ENCODE measurements at regions not wholly inside any gene's neighbourhood (a gene's known extent, or its start where the extent isn't known, plus 50 kb on each side); places are given as distances from the start of the nearest gene placed in this dataset.
A peak's percentile ranks its signal among the peaks of the same experiment; 100 is the strongest.

- Histone ChIP-seq H3K4me1 (ENCODE audit: insufficient read depth) (no peaks in the 10 kb centered on the region), H3K4me3 (no peak overlapping the region), H3K9me3 (no peaks in the 10 kb centered on the region), H3K27me3 (no peaks in the 10 kb centered on the region), H3K36me3 (no peaks in the 10 kb centered on the region), H3K27ac (no peak overlapping the region)
- TF ChIP-seq POLR2A (IDR thresholded peaks at IDR 0.05) (no peak), EP300 (IDR thresholded peaks at IDR 0.05) (no peak)
- TF ChIP-seq, protein P1, sequence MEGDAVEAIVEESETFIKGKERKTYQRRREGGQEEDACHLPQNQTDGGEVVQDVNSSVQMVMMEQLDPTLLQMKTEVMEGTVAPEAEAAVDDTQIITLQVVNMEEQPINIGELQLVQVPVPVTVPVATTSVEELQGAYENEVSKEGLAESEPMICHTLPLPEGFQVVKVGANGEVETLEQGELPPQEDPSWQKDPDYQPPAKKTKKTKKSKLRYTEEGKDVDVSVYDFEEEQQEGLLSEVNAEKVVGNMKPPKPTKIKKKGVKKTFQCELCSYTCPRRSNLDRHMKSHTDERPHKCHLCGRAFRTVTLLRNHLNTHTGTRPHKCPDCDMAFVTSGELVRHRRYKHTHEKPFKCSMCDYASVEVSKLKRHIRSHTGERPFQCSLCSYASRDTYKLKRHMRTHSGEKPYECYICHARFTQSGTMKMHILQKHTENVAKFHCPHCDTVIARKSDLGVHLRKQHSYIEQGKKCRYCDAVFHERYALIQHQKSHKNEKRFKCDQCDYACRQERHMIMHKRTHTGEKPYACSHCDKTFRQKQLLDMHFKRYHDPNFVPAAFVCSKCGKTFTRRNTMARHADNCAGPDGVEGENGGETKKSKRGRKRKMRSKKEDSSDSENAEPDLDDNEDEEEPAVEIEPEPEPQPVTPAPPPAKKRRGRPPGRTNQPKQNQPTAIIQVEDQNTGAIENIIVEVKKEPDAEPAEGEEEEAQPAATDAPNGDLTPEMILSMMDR (IDR thresholded peaks at IDR 0.05) = no peak
- intact Hi-C loops (cut with DNase I) = loop anchor here in 1 of 4 donors (10.0 kb wide), 1 partner anchor 294 kb away; no protein-coding TSS in a partner anchor
- peak in 1 of 5 donors; percentile 35 for DNase-seq
- WGBS, 3 donors = 11 to 27% (median 13%) methylated on average over 7 of the region's 7 CpGs
Observed at GRCh38 chr2:173750353-173750801, 214.8 kb downstream of the SP3 start.

- no peak overlapping the region for H3K27ac ChIP-seq
Observed at GRCh38 chr2:173750831-173751230, 214.3 kb downstream of the SP3 start.

DNA sequence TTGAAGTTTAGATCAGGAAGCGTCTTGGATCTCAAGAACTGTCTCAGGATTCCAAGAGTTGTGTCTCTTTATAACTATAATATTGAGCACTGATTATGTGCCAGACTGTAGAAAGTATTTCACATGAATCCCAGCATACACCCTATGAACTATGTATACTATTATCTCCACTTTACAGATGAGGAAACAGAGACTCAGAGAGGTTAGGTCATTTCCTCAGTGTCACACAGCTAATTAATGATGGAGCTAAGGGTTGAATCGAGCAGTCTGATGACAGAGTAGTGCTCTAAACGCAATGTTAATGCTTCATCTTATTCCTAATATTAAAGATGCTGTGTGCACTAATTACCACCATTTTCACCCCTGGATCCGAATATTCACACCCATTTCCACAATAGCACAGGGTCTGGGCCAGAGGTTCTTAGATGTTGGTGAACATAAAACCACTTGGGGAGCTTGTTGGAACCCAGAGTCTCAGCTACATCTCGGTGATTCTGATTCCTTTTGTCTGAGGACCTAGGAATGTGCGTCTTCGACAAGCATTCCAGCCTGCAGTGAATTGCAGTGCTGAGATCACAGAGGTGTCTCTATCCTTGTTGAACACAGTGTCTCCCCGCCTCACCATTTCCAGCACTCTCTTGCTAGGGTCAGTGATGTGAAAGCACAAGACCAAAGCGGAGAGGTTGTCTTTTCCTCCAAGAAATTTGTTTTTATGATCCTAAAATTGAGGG lies 213.8 kb downstream of the SP3 start:
- Histone ChIP-seq H3K4me3 (no peak overlapping the region), H3K4me1 (ENCODE audit: insufficient read depth) (no peaks in the 10 kb centered on the region), H3K36me3 (no peaks in the 10 kb centered on the region), H3K27me3 (no peaks in the 10 kb centered on the region), H3K9me3 (no peaks in the 10 kb centered on the region), H3K27ac (no peak overlapping the region)
- 88 to 90% (median 88%) methylated on average over 9 of the region's 9 CpGs for WGBS, 3 donors
- DNase-seq = no peak
- intact Hi-C loops (cut with DNase I) = loop anchor here in 1 of 4 donors (10.0 kb wide), 1 partner anchor 293 kb away; no protein-coding TSS in a partner anchor
- TF ChIP-seq EP300 (IDR thresholded peaks at IDR 0.05) = no peak
- no peak for TF ChIP-seq POLR2A (IDR thresholded peaks at IDR 0.05)
- TF ChIP-seq, protein P1 (IDR thresholded peaks at IDR 0.05) = no peak

More at GRCh38 chr2:173750831-173751230, 214.3 kb downstream of the SP3 start:
- Histone ChIP-seq H3K36me3 (no peaks in the 10 kb centered on the region), H3K9me3 (no peaks in the 10 kb centered on the region), H3K27me3 (no peaks in the 10 kb centered on the region), H3K4me1 (ENCODE audit: insufficient read depth) (no peaks in the 10 kb centered on the region), H3K4me3 (no peak overlapping the region)
- WGBS, 3 donors = 78 to 87% (median 79%) methylated on average over 4 of the region's 4 CpGs
- intact Hi-C loops (cut with DNase I) = loop anchor here in 1 of 4 donors (10.0 kb wide), 1 partner anchor 294 kb away; no protein-coding TSS in a partner anchor
- DNase-seq = no peak
- TF ChIP-seq POLR2A (IDR thresholded peaks at IDR 0.05) (no peak), EP300 (IDR thresholded peaks at IDR 0.05) (no peak)

GRCh38 chr2:173752152-173752551 lies 213.0 kb downstream of the SP3 start:
- Histone ChIP-seq H3K4me1 (ENCODE audit: insufficient read depth) (no peaks in the 10 kb centered on the region), H3K4me3 (no peak overlapping the region), H3K36me3 (no peaks in the 10 kb centered on the region), H3K9me3 (no peaks in the 10 kb centered on the region), H3K27ac (no peak overlapping the region), H3K27me3 (no peaks in the 10 kb centered on the region)
- TF ChIP-seq, protein P1 (IDR thresholded peaks at IDR 0.05) = no peak
- TF ChIP-seq POLR2A (IDR thresholded peaks at IDR 0.05) (no peak), EP300 (IDR thresholded peaks at IDR 0.05) (no peak)
- 26 to 42% (median 32%) methylated on average over 1 of the region's 1 CpG for whole genome bisulfite sequencing, 3 donors
- no peak for DNase-seq
- intact Hi-C loops (cut with DNase I) = loop anchor here in 1 of 4 donors (10.0 kb wide), 1 partner anchor 293 kb away; no protein-coding TSS in a partner anchor

GRCh38 chr2:173753441-173753840 lies 211.7 kb downstream of the SP3 start:
- intact Hi-C loops (cut with DNase I) = loop anchor here in 1 of 4 donors (10.0 kb wide), 1 partner anchor 291 kb away; no protein-coding TSS in a partner anchor
- 90 to 97% (median 93%) methylated on average over 5 of the region's 5 CpGs for WGBS, 3 donors

More at GRCh38 chr2:173753441-173753840, 211.7 kb downstream of the SP3 start:
- Histone ChIP-seq H3K9me3 (no peaks in the 10 kb centered on the region), H3K4me1 (ENCODE audit: insufficient read depth) (no peaks in the 10 kb centered on the region), H3K4me3 (no peak overlapping the region), H3K27me3 (no peaks in the 10 kb centered on the region), H3K27ac (no peak overlapping the region), H3K36me3 (no peaks in the 10 kb centered on the region)
- TF ChIP-seq EP300 (IDR thresholded peaks at IDR 0.05) (no peak), POLR2A (IDR thresholded peaks at IDR 0.05) (no peak)
- TF ChIP-seq, protein P1 (IDR thresholded peaks at IDR 0.05) = no peak
- no peak for DNase-seq

Data from ovary (tissue), 7 donors.